ENCODE measurements at regions not wholly inside any gene's neighbourhood (a gene's known extent, or its start where the extent isn't known, plus 50 kb on each side); places are given as distances from the start of the nearest gene placed in this dataset.

DNA sequence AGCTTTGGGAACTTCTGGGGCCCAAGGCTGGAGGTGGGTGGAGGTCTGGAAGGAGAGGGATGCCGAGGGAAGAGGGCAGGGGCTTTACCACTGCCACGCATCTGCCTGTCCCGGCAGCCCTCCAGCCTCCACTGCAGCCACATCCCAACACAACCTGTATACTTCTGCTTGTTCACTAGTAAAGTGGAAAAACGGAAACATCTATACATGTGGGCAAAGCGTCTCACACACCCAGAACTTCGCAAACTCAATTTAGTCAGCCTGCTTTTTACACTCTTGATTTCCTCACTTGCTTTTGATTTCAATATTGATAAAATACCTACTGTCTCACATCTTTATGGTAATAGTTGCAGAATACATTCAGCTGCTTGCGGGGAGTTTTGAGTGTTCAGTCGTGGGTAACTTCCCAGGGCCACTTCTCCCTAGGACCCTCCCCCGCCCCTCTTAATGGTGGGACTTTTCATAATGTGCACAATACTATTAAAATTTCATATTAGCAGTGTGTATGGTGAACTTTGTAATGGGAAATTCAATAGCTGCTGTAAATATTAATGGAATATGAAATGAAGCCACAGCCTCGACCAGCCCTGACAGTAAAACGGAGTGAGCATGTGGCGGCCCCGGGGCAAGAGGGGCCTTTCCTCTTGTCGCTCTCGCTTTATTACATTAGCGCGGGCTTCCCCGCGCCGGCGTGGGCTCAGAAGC, 85.2 kb downstream of the NR2F2 start:
- no peak for DNase-seq

DNA sequence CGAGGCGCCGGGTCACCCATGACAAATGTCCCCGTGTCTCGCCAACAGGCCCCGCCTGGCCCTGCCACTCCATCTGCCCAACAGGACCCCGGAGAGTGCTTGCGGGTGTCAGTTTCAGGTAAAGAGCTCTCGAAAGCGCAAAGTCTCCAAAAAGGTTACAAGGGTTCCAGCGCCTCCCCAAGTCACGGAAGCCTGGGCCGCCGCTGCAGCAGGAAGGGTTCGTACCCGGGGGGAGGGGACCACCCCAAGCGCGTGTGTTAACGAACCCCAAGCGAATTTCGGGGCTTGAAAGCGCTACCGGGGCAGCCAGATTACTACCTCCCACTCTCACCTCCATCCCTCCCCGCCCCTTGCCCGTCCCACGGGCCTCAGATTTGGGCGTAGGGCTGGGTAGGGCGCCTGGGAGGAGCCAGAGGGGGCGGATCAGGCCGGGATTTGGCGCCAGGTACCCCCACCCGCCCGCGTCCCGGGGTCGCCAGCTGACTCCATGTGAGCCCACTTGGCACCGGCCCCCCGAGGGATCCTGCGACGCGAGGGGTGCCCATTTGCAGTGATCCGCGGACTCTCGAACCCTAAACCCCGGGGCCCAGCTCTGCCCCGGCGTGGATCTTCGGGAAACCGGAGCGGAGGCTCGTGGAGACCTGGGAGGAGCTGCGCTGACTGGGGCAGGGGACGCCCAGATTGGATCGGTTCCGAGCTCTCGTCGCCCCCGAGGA, 85.9 kb downstream of the NR2F2 start:
- no peak for DNase-seq

DNA sequence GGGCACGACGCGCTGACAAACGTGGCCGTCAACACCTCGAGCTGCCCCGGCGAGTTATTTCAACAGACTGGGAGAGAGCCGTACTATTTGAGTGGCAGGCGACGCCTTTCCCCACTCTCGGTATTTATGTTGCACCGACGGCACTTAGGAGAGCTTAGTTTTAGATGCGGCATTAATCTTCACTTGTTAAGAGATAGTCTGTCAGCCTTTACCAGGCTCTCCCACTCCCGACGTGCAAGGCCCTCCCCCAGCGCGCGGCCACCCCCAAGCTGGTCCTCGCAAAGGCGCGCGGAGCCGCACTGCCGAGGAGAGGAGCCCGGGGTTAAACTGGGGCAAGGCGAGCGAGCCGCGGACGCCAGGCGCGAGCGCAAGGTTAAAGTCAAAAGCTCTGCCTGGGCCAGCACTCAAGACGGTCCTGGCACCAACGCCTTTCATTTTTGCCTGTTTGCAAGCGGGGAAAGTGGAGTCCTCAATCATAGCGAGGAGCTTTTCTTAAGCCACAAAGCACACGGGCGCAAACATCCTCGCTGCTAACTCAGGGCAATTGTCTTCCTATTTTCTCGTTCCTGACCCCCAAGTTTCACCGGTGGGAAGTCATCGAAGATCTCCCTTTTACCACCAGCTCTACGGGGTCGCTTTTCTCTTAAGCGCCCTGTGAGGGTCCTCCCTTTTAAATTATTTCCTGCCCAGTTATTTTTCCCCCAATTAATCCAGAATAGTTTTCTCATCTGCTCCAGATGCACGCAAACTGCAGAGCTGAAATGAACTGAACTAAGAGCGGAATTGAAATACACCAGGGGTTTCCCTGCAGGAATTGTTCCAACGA, 86.6 kb downstream of the NR2F2 start:
- DNase-seq, result peak; percentile 1

DNA sequence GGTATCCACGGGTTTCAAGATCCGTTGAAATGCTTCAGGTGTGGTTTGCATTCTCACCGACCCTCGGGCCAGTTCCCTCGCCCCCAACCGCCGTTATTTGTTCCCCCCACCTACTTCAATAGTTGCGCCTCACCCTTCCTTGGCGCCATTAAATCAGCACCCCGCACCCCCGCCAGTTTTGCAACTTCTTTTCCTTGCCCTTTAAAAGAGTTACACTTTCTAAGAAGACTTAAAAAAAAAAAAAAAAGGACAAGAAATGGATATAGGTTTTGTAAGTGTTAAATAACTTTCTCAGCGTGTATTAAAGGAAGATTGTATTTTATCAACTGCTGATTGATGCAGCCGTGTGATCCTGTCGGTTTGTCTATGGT, 87.2 kb downstream of the NR2F2 start:
- no peak for DNase-seq

DNA sequence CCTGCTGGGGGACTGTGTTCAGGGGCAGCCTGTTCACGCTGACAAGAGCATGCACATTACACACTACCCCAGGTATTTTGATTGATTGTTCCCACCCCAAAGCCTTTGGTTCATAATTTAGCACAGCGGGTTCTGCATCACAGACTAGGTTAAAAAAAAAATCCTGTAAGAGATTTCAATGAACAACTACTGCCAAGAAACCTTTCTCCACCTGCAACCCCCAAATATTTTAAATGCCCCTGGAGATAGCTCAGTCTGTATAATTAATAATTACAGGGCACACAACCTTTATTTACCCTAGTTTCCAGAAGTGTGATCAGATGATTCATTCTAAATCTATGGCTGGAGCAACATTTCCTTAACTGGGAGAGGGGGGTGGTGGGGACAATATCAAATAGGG, 87.6 kb downstream of the NR2F2 start:
- no peak for DNase-seq

DNA sequence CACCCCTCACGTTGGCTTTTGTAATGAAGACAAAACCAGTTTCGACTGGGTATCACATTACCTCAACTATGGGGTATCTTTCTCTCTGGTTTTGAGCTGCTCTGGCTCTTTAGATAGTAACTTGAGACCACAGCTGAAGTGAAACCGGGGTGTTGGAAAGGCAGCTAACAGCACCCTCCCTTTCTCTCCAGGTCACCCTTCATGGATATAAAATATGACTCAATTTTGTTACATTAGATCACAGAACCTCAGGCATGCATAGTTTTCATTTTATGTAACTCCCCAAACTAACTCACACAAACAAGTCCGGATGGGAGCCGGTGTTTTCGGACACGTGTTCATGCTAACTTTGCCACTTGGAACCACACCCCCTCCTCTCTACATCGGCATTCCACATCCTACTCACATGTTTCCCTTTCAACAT, 90.7 kb downstream of the NR2F2 start:
- no peak for DNase-seq

DNA sequence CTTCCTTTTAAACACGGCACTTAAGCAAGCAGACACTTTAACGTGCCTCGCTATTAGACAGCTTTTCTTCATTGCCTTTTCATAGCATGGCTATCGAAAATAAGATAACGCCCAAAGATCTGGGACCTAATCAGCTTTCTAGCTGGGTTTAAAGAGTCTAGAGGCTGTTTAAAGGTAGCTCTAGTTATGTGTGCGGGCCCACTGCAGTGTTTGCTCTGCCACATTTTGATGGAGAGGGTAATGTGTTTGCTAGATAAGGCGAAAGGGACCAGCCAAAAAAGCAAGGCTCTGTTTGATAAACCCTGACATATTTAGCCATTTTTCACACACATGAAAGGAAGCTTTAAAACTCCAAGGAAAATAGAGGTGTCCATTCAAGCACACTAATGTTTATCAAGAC, 91.6 kb downstream of the NR2F2 start:
- no peak for DNase-seq

DNA sequence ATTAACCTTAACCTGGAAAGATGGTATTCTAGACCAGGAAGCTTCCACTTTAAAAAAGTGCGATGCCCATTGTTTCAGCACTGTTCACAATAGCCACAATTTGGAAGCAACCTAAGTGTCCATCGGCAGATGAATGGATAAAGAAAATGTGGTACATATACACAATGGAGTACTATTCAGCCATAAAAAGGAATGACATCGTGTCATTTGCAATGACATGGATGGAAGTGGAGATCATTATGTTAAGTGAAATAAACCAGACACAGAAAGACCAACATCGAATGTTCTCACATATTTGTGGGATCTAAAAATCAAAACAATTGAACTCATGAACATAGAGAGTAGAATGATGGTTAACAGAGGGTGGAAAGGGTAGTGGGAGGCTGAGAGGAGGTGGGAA, 94.2 kb downstream of the NR2F2 start:
- DNase-seq, result no peak

DNA sequence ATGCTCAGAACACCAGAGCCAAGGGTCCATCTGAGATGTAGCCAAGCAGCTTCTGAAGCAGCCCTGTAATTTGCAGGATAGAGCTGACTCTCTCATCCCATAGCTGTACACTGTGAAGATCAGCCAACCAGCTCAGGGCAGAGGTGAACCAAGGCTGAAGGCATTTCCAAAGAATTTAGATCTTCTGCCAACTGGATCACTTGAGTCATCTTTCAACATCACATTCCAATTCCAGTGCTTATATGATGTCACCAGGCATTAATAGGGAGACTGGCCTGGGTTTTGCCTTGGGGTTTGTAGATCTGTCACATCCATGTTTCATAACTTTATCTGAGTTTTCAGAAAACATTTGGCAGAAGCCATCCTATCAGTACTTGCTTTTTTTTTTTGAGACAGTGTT, 98.2 kb downstream of the NR2F2 start:
- DNase-seq, result no peak

DNA sequence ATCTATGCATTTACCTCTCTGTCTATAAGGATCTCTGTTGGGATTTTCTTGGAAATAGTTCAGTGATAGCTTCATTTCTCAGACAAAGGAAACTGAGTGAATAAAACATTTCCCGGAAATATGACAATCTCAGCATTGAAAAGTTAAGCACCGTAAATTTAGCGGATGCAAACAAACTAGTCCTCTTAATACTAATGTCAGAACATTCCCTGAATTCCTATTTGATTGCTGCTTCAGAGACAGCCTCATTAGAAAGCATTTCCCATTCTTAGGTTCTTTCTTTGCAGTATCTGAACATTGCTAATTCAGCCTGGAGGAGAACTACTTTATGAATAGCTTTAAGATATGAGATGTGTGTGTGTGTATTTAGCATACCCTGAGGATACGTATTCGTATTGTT, 101.3 kb downstream of the NR2F2 start:
- no peak for DNase-seq

DNA sequence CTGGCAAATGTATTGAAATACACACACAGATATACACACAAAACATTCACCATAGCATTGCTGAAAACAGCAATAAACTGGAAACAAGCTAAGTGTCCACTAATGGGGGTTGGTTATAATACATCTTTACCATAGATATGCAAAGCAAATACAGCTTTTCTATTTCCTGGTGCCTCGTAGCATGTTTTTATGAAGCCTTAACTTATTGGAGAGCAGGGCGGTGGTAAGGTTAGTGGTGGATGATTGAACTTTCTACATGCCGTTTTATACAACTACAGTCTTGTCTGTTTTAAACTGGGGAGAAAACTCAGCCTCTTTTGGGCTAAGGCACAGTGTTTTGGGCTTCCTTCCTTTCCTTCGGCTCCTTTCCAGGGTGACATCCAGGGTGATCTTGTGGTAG, 104.5 kb downstream of the NR2F2 start:
- DNase-seq, result no peak

DNA sequence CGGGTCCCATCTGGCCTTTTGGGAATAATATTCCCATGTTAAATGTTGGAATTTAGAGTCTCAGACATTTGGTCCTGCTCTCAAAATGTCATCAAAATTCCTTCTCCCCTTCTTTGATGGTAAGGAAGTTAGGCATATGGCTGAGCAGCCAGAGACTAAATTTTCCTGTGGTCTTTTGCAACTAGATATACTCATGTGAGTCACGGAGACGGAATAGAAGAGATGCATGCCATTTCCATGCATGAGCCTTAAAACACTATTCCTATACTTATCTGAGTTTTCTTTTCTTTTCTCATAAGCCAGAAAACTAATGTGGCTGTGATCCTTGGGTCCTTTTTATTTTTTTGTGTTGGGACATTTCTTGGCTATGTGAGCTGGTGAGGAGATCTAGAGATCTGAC, 105.3 kb downstream of the NR2F2 start:
- DNase-seq, result no peak

DNA sequence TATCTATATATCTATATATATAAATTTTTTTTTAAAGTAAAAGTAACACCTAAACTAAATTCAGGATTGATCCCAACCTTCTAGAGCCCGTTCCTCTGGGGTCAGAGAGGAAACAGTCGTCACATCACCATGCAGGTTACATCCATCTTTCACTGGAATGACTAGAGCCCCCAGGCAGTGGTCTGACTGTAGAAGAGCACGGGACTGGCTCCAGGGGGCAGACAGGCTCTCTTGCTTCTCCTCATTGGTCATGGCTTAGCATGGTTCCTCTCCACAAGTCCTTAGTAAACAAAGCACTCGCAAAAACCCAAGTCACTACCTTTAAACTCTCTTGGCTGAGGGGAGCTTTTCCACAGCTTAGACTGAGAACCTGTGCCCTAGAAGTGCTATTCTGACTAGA, 110.5 kb downstream of the NR2F2 start:
- DNase-seq, result no peak

DNA sequence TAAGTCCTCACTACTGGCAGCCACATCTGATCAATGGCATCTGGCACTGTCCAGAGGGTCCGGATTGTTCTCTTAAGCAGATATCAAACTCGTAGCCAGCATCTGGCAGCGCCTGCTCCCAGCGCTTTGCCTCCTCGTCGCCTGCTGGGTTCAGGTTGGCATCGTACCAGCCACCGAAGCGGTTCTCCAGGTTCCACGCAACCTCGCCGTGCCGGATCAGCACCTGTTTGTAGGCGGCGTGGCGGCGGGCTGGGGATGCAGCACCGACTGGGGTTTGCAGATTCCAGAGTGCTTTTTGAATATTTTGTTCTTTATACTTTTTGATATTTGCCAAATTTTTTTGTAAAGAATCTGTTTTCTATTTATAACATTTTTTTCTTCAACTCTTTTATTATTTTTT, 111.6 kb downstream of the NR2F2 start:
- DNase-seq, result no peak

DNA sequence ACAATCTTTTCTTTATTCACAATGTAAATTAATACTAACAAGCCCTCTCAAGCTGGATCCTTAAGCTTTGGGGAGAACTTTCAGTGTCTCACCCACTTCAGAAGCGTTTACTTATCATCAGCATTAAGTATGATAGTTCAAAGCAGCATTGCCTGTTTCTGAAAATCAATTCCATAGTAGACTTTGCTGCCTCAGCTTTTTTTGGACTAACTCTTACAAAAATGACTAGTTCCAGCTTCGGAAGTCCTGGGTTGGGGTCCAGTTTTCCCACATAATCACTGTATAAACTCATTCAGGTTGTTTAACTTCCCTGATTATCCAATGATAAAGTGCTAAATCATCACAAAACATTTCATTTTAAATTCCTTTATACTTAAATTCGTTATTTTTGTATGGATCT, 114.4 kb downstream of the NR2F2 start:
- DNase-seq, result no peak

DNA sequence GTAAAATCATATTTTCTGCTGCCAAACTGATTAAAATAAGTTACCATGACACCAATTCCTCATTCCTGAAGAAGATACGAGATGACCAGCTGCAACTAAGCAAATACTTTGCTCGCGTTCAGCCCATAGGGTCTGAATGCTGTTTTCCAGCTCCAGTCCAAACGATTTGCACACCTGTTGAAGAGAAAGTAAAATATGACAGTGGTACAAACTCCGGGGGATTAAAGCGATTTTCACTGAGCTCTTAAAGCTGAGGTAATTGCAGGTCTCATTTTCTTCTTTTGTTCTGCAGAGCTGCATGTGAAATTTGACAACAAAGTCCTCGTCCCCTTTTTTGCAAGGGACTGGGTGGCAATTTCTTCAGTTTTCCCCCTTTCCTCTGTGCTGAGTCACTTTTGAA, 118.4 kb downstream of the NR2F2 start:
- DNase-seq, result no peak

DNA sequence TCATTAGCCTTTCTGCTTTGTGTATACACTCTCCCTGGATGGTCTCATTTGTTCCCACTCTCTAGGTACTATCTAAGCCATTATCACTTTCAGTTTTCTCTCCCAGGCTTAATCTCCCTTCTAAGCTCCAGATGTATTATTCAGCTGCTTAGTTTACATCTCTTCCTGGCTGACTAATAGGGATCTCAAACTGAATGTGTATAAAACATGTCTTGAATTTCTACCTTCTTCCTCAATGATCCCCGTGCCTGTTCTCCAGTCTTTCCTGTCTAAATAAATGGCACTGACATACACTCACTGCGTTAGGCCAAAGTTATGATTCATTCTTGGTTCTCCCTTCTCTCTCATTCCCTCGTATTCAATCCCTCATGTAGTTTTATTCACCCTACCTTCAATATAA, 127.3 kb downstream of the NR2F2 start:
- no peak for DNase-seq

DNA sequence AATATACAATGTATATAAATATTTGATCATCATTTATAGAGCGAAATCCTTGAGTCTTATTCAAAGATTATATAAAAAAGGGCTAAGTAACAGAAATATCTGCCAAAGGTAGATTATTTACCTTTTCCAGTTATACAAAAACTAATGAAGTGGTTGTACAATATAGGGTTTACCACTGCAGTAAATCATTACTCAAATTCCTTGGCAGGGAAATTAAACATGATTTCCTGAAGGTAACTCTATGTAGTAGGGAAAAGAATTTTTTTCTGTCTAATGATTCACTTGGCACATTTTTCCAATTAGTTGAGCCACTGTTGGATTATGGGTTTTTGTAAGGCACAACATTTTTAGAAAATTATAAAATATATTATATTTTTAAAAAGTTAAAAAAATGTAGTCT, 129.6 kb downstream of the NR2F2 start:
- DNase-seq, result no peak

DNA sequence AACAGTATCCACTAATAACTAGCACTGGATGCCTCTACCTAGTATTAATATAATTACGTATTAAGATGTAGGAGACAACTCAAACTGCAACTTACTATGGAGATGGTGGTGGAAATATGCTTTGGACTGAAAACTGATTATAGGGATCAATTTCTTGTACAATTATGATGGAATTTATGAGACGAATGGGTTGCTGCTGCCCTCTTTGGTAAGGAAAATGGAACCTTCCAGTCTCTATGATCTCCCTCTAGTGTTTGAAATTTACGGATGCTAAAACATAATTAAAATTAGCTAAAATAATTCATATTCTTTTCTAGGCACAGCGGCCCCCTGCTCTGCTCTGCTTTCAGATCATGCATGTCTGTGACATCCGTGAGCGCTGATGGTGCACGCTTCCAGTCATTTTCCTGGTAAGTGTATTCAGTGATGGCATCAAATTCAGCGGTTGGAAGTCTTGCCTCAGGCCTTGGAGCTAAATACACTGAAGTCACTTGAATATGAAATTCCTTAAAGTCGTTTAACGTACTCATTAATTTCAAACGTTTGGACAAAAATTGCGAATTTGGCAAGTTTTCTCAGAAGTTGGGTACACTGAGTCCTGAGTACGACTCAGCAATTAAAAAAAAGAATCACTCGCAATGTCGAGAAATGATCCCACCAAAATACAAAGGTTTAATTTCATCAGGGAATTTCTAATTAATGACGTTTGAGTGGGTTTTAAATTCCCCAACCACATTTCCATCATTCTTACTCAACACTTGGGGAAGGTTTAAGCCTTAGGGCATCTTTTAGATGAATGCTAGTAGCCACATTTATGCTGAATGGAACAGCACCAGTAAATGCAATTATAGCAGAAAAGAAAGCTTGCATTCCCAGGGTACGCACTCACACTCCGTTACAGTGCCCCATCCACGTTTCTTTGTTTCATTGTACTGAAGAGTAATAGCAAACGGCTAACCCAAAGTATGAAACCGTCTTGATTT, 132.6 kb downstream of the NR2F2 start:
- DNase-seq, result no peak

DNA sequence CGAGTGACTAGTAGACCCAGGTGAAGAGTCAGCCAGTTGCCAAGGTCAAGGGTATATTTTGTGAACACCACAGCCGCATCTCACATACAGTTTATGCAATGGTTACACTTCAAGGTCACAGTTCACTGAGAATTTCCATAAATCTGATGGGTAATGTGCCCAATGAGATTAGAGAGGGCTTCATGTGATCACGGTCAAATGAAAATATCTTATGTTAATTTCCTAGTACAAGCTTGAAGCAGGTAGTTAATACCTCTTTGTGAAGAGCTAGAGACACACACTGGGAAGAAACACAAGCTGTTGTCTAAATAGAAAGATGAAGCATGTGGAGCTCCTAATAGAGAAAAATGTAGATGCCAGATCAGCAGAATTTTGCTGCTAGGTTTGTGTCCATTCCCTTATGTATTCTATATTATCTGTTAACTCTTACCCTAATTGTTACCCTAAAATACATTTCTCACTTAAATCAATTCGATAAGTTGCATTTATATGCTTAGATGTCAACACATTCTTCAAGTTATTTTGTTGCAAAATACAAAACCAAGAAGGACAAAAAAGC, 136.0 kb downstream of the NR2F2 start:
- DNase-seq, result no peak

DNA sequence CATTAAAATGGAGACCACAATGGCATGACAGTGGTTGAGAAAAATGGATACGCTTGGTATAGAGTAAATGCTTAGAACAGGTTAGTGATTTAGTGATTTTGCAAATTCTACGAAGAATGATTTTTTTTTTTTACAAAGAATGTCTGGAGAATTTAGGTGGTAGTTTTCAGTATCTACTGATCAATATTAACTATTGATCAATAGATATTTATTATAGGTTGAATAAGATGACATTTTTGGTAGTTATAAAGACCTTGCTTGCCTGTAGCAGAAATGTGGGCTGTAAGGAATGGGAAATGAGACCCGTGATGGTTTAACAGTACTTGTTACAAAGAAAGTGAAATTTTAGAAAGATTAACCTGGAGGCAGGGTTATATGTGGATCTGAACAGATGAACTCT, 137.5 kb downstream of the NR2F2 start:
- no peak for DNase-seq

DNA sequence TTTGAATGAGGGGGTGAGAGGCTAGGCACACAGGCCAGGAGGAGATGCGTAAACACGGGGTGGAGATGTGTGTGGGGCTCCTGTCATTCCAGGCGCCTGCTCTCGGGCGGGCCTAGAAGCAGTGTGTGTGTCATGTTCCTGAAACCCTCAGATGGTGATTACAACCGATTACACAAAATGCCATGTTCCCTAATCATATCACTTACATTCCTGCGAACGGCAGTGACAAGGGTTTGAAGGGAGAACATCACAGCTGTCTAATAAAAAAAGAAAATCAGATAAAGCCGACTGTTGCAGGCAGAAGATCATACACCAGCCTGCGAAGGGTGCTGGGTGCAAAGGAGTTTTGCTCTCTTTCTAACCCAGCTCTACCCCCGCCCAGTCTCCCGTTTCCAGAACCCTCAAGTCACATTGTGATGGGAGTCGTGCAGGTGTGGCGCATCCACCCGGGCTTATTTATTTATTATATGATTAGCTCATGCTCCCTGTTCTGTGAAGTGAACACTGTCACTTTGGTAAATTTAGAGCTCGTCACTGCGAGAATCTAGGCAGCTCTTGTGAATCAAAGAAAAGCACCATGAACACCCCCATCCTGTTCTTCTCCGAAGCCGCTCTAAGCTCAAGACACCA, 140.3 kb downstream of the NR2F2 start:
- no peak for DNase-seq

All from activated CD4-positive, alpha-beta T cell treated with anti-CD3 and anti-CD28 coated beads, Interleukin-10, Interleukin-2, amounts not matched to agents 100 ng/mL and 50 ng/mL, durations not matched to agents 16 hours and 8 hours (primary cell).